ENCODE measurements at regions not wholly inside any gene's neighbourhood (a gene's known extent, or its start where the extent isn't known, plus 50 kb on each side); places are given as distances from the start of the nearest gene placed in this dataset.

- no peaks in the 10 kb centered on the region for H3K9me3 ChIP-seq (ENCODE audit: control insufficient read depth in 1 of 2, low read length in 2 of 2)
- no peak overlapping the region for H3K27ac ChIP-seq (ENCODE audit: low read length)
- no peak overlapping the region for H3K4me3 ChIP-seq (ENCODE audit: low read depth in 1 of 2, low read length in 2 of 2)
- no peaks in the 10 kb centered on the region for H3K4me1 ChIP-seq (ENCODE audit: control insufficient read depth in 1 of 2, insufficient read depth in 2 of 2, low read length in 2 of 2)
- H3K27me3 ChIP-seq (ENCODE audit: low read depth, low read length), result no peaks in the 10 kb centered on the region
- no peaks in the 10 kb centered on the region for H3K36me3 ChIP-seq (ENCODE audit: control insufficient read depth in 1 of 2, insufficient read depth in 2 of 2, low read length in 2 of 2)
Measured at GRCh38 chr14:71204231-71204630, 297.0 kb downstream of the PCNX1 start.

- Histone ChIP-seq H3K27me3 (ENCODE audit: low read depth, low read length) (no peaks in the 10 kb centered on the region), H3K27ac (ENCODE audit: low read length) (no peak overlapping the region), H3K4me3 (ENCODE audit: low read depth in 1 of 2, low read length in 2 of 2) (no peak overlapping the region), H3K9me3 (ENCODE audit: control insufficient read depth in 1 of 2, low read length in 2 of 2) (no peaks in the 10 kb centered on the region), H3K36me3 (ENCODE audit: control insufficient read depth in 1 of 2, insufficient read depth in 2 of 2, low read length in 2 of 2) (no peaks in the 10 kb centered on the region), H3K4me1 (ENCODE audit: control insufficient read depth in 1 of 2, insufficient read depth in 2 of 2, low read length in 2 of 2) (no peaks in the 10 kb centered on the region)
Measured at GRCh38 chr14:71204768-71205167, 297.5 kb downstream of the PCNX1 start.

- H3K9me3 ChIP-seq (ENCODE audit: control insufficient read depth in 1 of 2, low read length in 2 of 2), result no peaks in the 10 kb centered on the region
- H3K4me1 ChIP-seq (ENCODE audit: control insufficient read depth in 1 of 2, insufficient read depth in 2 of 2, low read length in 2 of 2), result no peaks in the 10 kb centered on the region
- no peak overlapping the region for H3K4me3 ChIP-seq (ENCODE audit: low read depth in 1 of 2, low read length in 2 of 2)
- H3K36me3 ChIP-seq (ENCODE audit: control insufficient read depth in 1 of 2, insufficient read depth in 2 of 2, low read length in 2 of 2), result no peaks in the 10 kb centered on the region
- H3K27ac ChIP-seq (ENCODE audit: low read length), result no peak overlapping the region
- H3K27me3 ChIP-seq (ENCODE audit: low read depth, low read length), result no peaks in the 10 kb centered on the region
Measured at GRCh38 chr14:71206123-71206522, 298.9 kb downstream of the PCNX1 start.

- H3K27me3 ChIP-seq (ENCODE audit: low read depth, low read length), result no peaks in the 10 kb centered on the region
- no peak overlapping the region for H3K27ac ChIP-seq (ENCODE audit: low read length)
- H3K4me1 ChIP-seq (ENCODE audit: control insufficient read depth in 1 of 2, insufficient read depth in 2 of 2, low read length in 2 of 2), result no peaks in the 10 kb centered on the region
- H3K4me3 ChIP-seq (ENCODE audit: low read depth in 1 of 2, low read length in 2 of 2), result no peak overlapping the region
- H3K36me3 ChIP-seq (ENCODE audit: control insufficient read depth in 1 of 2, insufficient read depth in 2 of 2, low read length in 2 of 2), result no peaks in the 10 kb centered on the region
- H3K9me3 ChIP-seq (ENCODE audit: control insufficient read depth in 1 of 2, low read length in 2 of 2), result no peaks in the 10 kb centered on the region
Measured at GRCh38 chr14:71206766-71207371, 299.6 kb downstream of the PCNX1 start.

- Histone ChIP-seq H3K9me3 (ENCODE audit: control insufficient read depth in 1 of 2, low read length in 2 of 2) (no peaks in the 10 kb centered on the region), H3K27me3 (ENCODE audit: low read depth, low read length) (no peaks in the 10 kb centered on the region)
Measured at GRCh38 chr14:71208702-71209357, 301.6 kb downstream of the PCNX1 start.

GRCh38 chr14:71209888-71210287, 302.6 kb downstream of the PCNX1 start:
- Histone ChIP-seq H3K4me3 (ENCODE audit: low read depth in 1 of 2, low read length in 2 of 2) (no peak overlapping the region), H3K36me3 (ENCODE audit: control insufficient read depth in 1 of 2, insufficient read depth in 2 of 2, low read length in 2 of 2) (no peaks in the 10 kb centered on the region), H3K27me3 (ENCODE audit: low read depth, low read length) (no peaks in the 10 kb centered on the region), H3K9me3 (ENCODE audit: control insufficient read depth in 1 of 2, low read length in 2 of 2) (no peaks in the 10 kb centered on the region), H3K27ac (ENCODE audit: low read length) (no peak overlapping the region), H3K4me1 (ENCODE audit: control insufficient read depth in 1 of 2, insufficient read depth in 2 of 2, low read length in 2 of 2) (no peaks in the 10 kb centered on the region)

More at GRCh38 chr14:71208702-71209357, 301.6 kb downstream of the PCNX1 start:
- Histone ChIP-seq H3K36me3 (ENCODE audit: control insufficient read depth in 1 of 2, insufficient read depth in 2 of 2, low read length in 2 of 2) (no peaks in the 10 kb centered on the region), H3K4me3 (ENCODE audit: low read depth in 1 of 2, low read length in 2 of 2) (no peak overlapping the region), H3K27ac (ENCODE audit: low read length) (no peak overlapping the region), H3K4me1 (ENCODE audit: control insufficient read depth in 1 of 2, insufficient read depth in 2 of 2, low read length in 2 of 2) (no peaks in the 10 kb centered on the region)

- Histone ChIP-seq H3K4me1 (ENCODE audit: control insufficient read depth in 1 of 2, insufficient read depth in 2 of 2, low read length in 2 of 2) (no peaks in the 10 kb centered on the region), H3K27ac (ENCODE audit: low read length) (no peak overlapping the region), H3K36me3 (ENCODE audit: control insufficient read depth in 1 of 2, insufficient read depth in 2 of 2, low read length in 2 of 2) (no peaks in the 10 kb centered on the region), H3K4me3 (ENCODE audit: low read depth in 1 of 2, low read length in 2 of 2) (no peak overlapping the region), H3K27me3 (ENCODE audit: low read depth, low read length) (no peaks in the 10 kb centered on the region), H3K9me3 (ENCODE audit: control insufficient read depth in 1 of 2, low read length in 2 of 2) (no peaks in the 10 kb centered on the region)
Measured at GRCh38 chr14:71212093-71212492, 304.8 kb downstream of the PCNX1 start.

GRCh38 chr14:71212683-71213107, 305.4 kb downstream of the PCNX1 start:
- no peak overlapping the region for H3K4me3 ChIP-seq (ENCODE audit: low read depth in 1 of 2, low read length in 2 of 2)
- no peak overlapping the region for H3K27ac ChIP-seq (ENCODE audit: low read length)

GRCh38 chr14:71214241-71214640, 307.0 kb downstream of the PCNX1 start:
- Histone ChIP-seq H3K27ac (ENCODE audit: low read length) (no peak overlapping the region), H3K9me3 (ENCODE audit: control insufficient read depth in 1 of 2, low read length in 2 of 2) (no peaks in the 10 kb centered on the region), H3K4me1 (ENCODE audit: control insufficient read depth in 1 of 2, insufficient read depth in 2 of 2, low read length in 2 of 2) (no peaks in the 10 kb centered on the region), H3K4me3 (ENCODE audit: low read depth in 1 of 2, low read length in 2 of 2) (no peak overlapping the region), H3K36me3 (ENCODE audit: control insufficient read depth in 1 of 2, insufficient read depth in 2 of 2, low read length in 2 of 2) (no peaks in the 10 kb centered on the region), H3K27me3 (ENCODE audit: low read depth, low read length) (no peaks in the 10 kb centered on the region)

More at GRCh38 chr14:71212683-71213107, 305.4 kb downstream of the PCNX1 start:
- H3K4me1 ChIP-seq (ENCODE audit: control insufficient read depth in 1 of 2, insufficient read depth in 2 of 2, low read length in 2 of 2), result no peaks in the 10 kb centered on the region
- H3K36me3 ChIP-seq (ENCODE audit: control insufficient read depth in 1 of 2, insufficient read depth in 2 of 2, low read length in 2 of 2), result no peaks in the 10 kb centered on the region
- no peaks in the 10 kb centered on the region for H3K27me3 ChIP-seq (ENCODE audit: low read depth, low read length)
- no peaks in the 10 kb centered on the region for H3K9me3 ChIP-seq (ENCODE audit: control insufficient read depth in 1 of 2, low read length in 2 of 2)

- Histone ChIP-seq H3K27ac (ENCODE audit: low read length) (no peak overlapping the region), H3K4me1 (ENCODE audit: control insufficient read depth in 1 of 2, insufficient read depth in 2 of 2, low read length in 2 of 2) (no peaks in the 10 kb centered on the region), H3K4me3 (ENCODE audit: low read depth in 1 of 2, low read length in 2 of 2) (no peak overlapping the region), H3K36me3 (ENCODE audit: control insufficient read depth in 1 of 2, insufficient read depth in 2 of 2, low read length in 2 of 2) (no peaks in the 10 kb centered on the region), H3K9me3 (ENCODE audit: control insufficient read depth in 1 of 2, low read length in 2 of 2) (no peaks in the 10 kb centered on the region), H3K27me3 (ENCODE audit: low read depth, low read length) (no peaks in the 10 kb centered on the region)
Measured at GRCh38 chr14:71220462-71220861, 313.2 kb downstream of the PCNX1 start.

- Histone ChIP-seq H3K27me3 (ENCODE audit: low read depth, low read length) (no peaks in the 10 kb centered on the region), H3K9me3 (ENCODE audit: control insufficient read depth in 1 of 2, low read length in 2 of 2) (no peaks in the 10 kb centered on the region), H3K4me3 (ENCODE audit: low read depth in 1 of 2, low read length in 2 of 2) (no peak overlapping the region), H3K36me3 (ENCODE audit: control insufficient read depth in 1 of 2, insufficient read depth in 2 of 2, low read length in 2 of 2) (no peaks in the 10 kb centered on the region), H3K4me1 (ENCODE audit: control insufficient read depth in 1 of 2, insufficient read depth in 2 of 2, low read length in 2 of 2) (no peaks in the 10 kb centered on the region), H3K27ac (ENCODE audit: low read length) (no peak overlapping the region)
Measured at GRCh38 chr14:71221119-71221518, 313.9 kb downstream of the PCNX1 start.

- Histone ChIP-seq H3K27ac (ENCODE audit: low read length) (no peak overlapping the region), H3K4me3 (ENCODE audit: low read depth in 1 of 2, low read length in 2 of 2) (no peak overlapping the region), H3K36me3 (ENCODE audit: control insufficient read depth in 1 of 2, insufficient read depth in 2 of 2, low read length in 2 of 2) (no peaks in the 10 kb centered on the region), H3K4me1 (ENCODE audit: control insufficient read depth in 1 of 2, insufficient read depth in 2 of 2, low read length in 2 of 2) (no peaks in the 10 kb centered on the region), H3K27me3 (ENCODE audit: low read depth, low read length) (no peaks in the 10 kb centered on the region), H3K9me3 (ENCODE audit: control insufficient read depth in 1 of 2, low read length in 2 of 2) (no peaks in the 10 kb centered on the region)
Measured at GRCh38 chr14:71225113-71225512, 317.9 kb downstream of the PCNX1 start.
